ENCODE measurements at regions not wholly inside any gene's neighbourhood (a gene's known extent, or its start where the extent isn't known, plus 50 kb on each side); places are given as distances from the start of the nearest gene placed in this dataset.
"Not testable (repeated sequence)": the region's sequence is repeated elsewhere in the genome, so short reads cannot be mapped to it uniquely, and the experiment has no call there.

- FAIRE-seq (no peak), DNase-seq (ENCODE audit: insufficient read length, low spot score) (no peak)
- no peak for TF ChIP-seq POU2F2 (IDR thresholded peaks at IDR 0.05; ENCODE audit: low read depth, low read length)
These were observed 65.0 kb upstream of the DDHD1 start for GRCh38 chr14:53218161-53218560.

GRCh38 chr14:53217316-53217994 is 64.3 kb upstream of the DDHD1 start:
- peak; percentile 88 for FAIRE-seq
- DNase-seq (ENCODE audit: insufficient read length, low spot score), result peak; percentile 56
- no peak for TF ChIP-seq SPI1 (IDR thresholded peaks at IDR 0.05; ENCODE audit: low read depth, low read length)
- TF ChIP-seq POU2F2 (IDR thresholded peaks at IDR 0.05; ENCODE audit: low read depth, low read length), result no peak
- peak; percentile 13 for TF ChIP-seq PAX5 (IDR thresholded peaks at IDR 0.05; ENCODE audit: insufficient read depth, low read length, severe bottlenecking)
- TF ChIP-seq TAF1 (IDR thresholded peaks at IDR 0.05; ENCODE audit: low read depth, low read length), result no peak

- FAIRE-seq; DNase-seq (ENCODE audit: insufficient read length, low spot score): not testable (repeated sequence)
These were observed 63.8 kb upstream of the DDHD1 start for GRCh38 chr14:53216955-53217315.

- DNase-seq (ENCODE audit: insufficient read length, low spot score); FAIRE-seq: not testable (repeated sequence)
These were observed 63.4 kb upstream of the DDHD1 start for GRCh38 chr14:53216478-53216877.

GRCh38 chr14:53215101-53215500 is 62.0 kb upstream of the DDHD1 start:
- DNase-seq (ENCODE audit: insufficient read length, low spot score), result no peak
- TF ChIP-seq POLR2A (IDR thresholded peaks at IDR 0.05; ENCODE audit: low read depth, low read length), result no peak
- no peak for TF ChIP-seq TAF1 (IDR thresholded peaks at IDR 0.05; ENCODE audit: low read depth, low read length)
- TF ChIP-seq SPI1 (IDR thresholded peaks at IDR 0.05; ENCODE audit: low read depth, low read length), result no peak
- no peak for TF ChIP-seq POLR2AphosphoS5 (IDR thresholded peaks at IDR 0.05; ENCODE audit: low read depth, low read length)
- no peak for TF ChIP-seq PAX5 (IDR thresholded peaks at IDR 0.05; ENCODE audit: insufficient read depth, low read length, severe bottlenecking)
- no peak for TF ChIP-seq POU2F2 (IDR thresholded peaks at IDR 0.05; ENCODE audit: low read depth, low read length)
- FAIRE-seq, result no peak

- FAIRE-seq (no peak), DNase-seq (ENCODE audit: insufficient read length, low spot score) (no peak)
- TF ChIP-seq POLR2AphosphoS5 (IDR thresholded peaks at IDR 0.05; ENCODE audit: low read depth, low read length) (no peak), PAX5 (IDR thresholded peaks at IDR 0.05; ENCODE audit: insufficient read depth, low read length, severe bottlenecking) (no peak)
These were observed 61.3 kb upstream of the DDHD1 start for GRCh38 chr14:53214384-53214783.

- TF ChIP-seq TAF1 (IDR thresholded peaks at IDR 0.05; ENCODE audit: low read depth, low read length) (no peak), POU2F2 (IDR thresholded peaks at IDR 0.05; ENCODE audit: low read depth, low read length) (no peak), POLR2A (IDR thresholded peaks at IDR 0.05; ENCODE audit: low read depth, low read length) (no peak), SPI1 (IDR thresholded peaks at IDR 0.05; ENCODE audit: low read depth, low read length) (no peak), PAX5 (IDR thresholded peaks at IDR 0.05; ENCODE audit: insufficient read depth, low read length, severe bottlenecking) (no peak), POLR2AphosphoS5 (IDR thresholded peaks at IDR 0.05; ENCODE audit: low read depth, low read length) (no peak)
- DNase-seq (ENCODE audit: insufficient read length, low spot score) (no peak), FAIRE-seq (no peak)
These were observed 60.6 kb upstream of the DDHD1 start for GRCh38 chr14:53213761-53214160.

- DNase-seq (ENCODE audit: insufficient read length, low spot score) (no peak), FAIRE-seq (no peak)
- TF ChIP-seq POLR2A (IDR thresholded peaks at IDR 0.05; ENCODE audit: low read depth, low read length) (no peak), TAF1 (IDR thresholded peaks at IDR 0.05; ENCODE audit: low read depth, low read length) (no peak), SPI1 (IDR thresholded peaks at IDR 0.05; ENCODE audit: low read depth, low read length) (no peak), POU2F2 (IDR thresholded peaks at IDR 0.05; ENCODE audit: low read depth, low read length) (no peak), POLR2AphosphoS5 (IDR thresholded peaks at IDR 0.05; ENCODE audit: low read depth, low read length) (no peak), PAX5 (IDR thresholded peaks at IDR 0.05; ENCODE audit: insufficient read depth, low read length, severe bottlenecking) (no peak)
These were observed 56.2 kb upstream of the DDHD1 start for GRCh38 chr14:53209370-53209769.
